ENCODE measurements at regions not wholly inside any gene's neighbourhood (a gene's known extent, or its start where the extent isn't known, plus 50 kb on each side); places are given as distances from the start of the nearest gene placed in this dataset.

- TF ChIP-seq, protein P1, sequence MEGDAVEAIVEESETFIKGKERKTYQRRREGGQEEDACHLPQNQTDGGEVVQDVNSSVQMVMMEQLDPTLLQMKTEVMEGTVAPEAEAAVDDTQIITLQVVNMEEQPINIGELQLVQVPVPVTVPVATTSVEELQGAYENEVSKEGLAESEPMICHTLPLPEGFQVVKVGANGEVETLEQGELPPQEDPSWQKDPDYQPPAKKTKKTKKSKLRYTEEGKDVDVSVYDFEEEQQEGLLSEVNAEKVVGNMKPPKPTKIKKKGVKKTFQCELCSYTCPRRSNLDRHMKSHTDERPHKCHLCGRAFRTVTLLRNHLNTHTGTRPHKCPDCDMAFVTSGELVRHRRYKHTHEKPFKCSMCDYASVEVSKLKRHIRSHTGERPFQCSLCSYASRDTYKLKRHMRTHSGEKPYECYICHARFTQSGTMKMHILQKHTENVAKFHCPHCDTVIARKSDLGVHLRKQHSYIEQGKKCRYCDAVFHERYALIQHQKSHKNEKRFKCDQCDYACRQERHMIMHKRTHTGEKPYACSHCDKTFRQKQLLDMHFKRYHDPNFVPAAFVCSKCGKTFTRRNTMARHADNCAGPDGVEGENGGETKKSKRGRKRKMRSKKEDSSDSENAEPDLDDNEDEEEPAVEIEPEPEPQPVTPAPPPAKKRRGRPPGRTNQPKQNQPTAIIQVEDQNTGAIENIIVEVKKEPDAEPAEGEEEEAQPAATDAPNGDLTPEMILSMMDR (IDR thresholded peaks at IDR 0.05; ENCODE audit: poor library complexity), result no peak
- TF ChIP-seq EZH2 (IDR thresholded peaks at IDR 0.05; ENCODE audit: borderline replicate concordance) (no peak), EZH2phosphoT487 (IDR thresholded peaks at IDR 0.05; ENCODE audit: low read depth, severe bottlenecking, unreplicated experiment) (no peak)
Observed at GRCh38 chr1:107000902-107001301, 55.6 kb upstream of the PRMT6 start.
